Memory B cell (primary cell): ENCODE measurements at regions not wholly inside any gene's neighbourhood (a gene's known extent, or its start where the extent isn't known, plus 50 kb on each side); places are given as distances from the start of the nearest gene placed in this dataset.
"Not testable (repeated sequence)": the region's sequence is repeated elsewhere in the genome, so short reads cannot be mapped to it uniquely, and the experiment has no call there.

Source experiments
- ATAC-seq: fragments of 150-1000 bp; cut with Tn5 transposase; 2 replicates; pipeline ENCODE4 v1.10.0; 2021; ENCODE audit warnings: low read depth, mild to moderate bottlenecking, moderate library complexity
- DNase-seq, 2 donors: peaks; one replicate each; pipeline ENCODE4 v3.0.0; 2022; ENCODE audit warnings: low spot score in 2 of 2
- H3K27ac Mint-ChIP-seq: one replicate; pipeline ENCODE4 v1.8.0; 2022; ENCODE audit warnings: mild to moderate bottlenecking, moderate library complexity, mixed read lengths
- H3K27me3 Mint-ChIP-seq: one replicate; pipeline ENCODE4 v1.8.0; 2022; ENCODE audit warnings: mixed read lengths
- H3K36me3 Mint-ChIP-seq: one replicate; pipeline ENCODE4 v1.8.0; 2022; ENCODE audit warnings: mild to moderate bottlenecking, mixed read lengths
- H3K4me1 Mint-ChIP-seq: one replicate; pipeline ENCODE4 v1.8.0; 2022; ENCODE audit warnings: mixed read lengths
- H3K4me3 Mint-ChIP-seq: one replicate; pipeline ENCODE4 v1.8.0; 2022; ENCODE audit warnings: mild to moderate bottlenecking, moderate library complexity, mixed read lengths
- H3K9me3 Mint-ChIP-seq: one replicate; pipeline ENCODE4 v1.8.0; 2022; ENCODE audit warnings: mixed read lengths

GRCh38 chr7:76971201-76971600 lies 61.0 kb downstream of the SPDYE17 start:
- H3K4me1 Mint-ChIP-seq, DNase-seq, H3K27ac Mint-ChIP-seq, H3K4me3 Mint-ChIP-seq, H3K9me3 Mint-ChIP-seq, ATAC-seq, H3K36me3 Mint-ChIP-seq, H3K27me3 Mint-ChIP-seq: not testable (repeated sequence)

- DNase-seq, ATAC-seq, H3K9me3 Mint-ChIP-seq, H3K36me3 Mint-ChIP-seq, H3K27me3 Mint-ChIP-seq, H3K27ac Mint-ChIP-seq, H3K4me1 Mint-ChIP-seq, H3K4me3 Mint-ChIP-seq: not testable (repeated sequence)
Observed at GRCh38 chr7:76969892-76970291, 62.3 kb downstream of the SPDYE17 start.

DNA sequence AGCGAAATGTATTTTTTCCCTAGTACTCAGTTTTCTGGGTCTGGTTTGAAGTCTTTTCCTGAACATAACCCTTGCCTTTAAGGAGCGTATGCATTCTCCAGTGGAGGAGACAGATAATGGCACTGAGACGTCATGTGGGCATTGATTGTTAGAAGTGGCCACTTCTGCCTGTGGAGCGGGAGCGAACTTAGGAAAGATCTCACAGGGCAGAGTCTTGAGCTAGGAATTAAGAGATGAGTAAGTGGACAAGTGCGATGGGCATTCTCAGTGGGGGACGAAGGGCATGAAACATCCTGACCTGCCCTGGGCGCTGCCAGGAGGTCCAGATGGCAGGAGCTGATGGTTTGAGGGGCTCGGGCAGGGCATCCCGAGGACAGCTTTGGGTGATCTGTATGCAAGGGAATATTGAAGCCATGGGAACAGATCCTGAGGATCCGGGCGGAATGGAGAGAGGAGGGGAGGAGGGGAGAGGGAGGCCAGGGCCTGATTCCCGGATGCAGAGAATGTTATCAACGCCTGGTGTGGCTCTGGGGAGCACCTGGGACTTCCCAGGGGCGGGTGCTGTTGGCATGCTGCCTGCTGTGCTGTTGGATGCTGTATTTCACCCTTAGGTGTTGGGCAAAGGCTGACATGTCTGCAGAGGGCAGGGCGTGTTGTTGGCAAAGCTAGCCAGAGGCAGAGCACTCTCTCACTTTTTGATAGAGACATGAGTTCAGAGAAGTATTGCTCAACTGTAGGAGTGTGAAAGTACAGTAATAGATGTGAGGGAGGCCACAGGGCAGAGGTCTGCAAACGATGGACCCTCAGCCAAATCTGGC lies 66.2 kb downstream of the SPDYE17 start:
- ATAC-seq = not testable (repeated sequence)

DNA sequence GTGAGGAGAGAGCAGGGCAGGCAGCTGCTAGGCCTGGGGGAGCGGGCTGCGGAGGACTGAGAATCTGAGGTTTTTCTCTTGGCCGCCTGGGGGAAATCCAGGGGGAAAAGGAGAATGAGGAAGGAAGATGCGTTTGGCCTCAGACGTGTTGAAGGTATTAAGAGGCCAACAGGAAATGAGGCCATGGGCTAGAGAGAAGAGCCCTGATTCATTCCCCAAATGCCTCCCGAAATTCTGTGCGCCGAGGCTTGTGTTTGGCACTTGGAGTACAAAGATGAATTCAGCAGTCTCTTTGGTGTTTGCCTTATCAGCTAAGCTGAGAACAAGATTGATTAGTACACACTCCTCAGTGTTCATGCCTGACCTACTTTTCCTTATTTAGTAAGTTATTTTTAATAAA lies 68.1 kb downstream of the SPDYE17 start:
- H3K9me3 Mint-ChIP-seq, DNase-seq, H3K27ac Mint-ChIP-seq, H3K36me3 Mint-ChIP-seq, H3K27me3 Mint-ChIP-seq, H3K4me1 Mint-ChIP-seq, ATAC-seq, H3K4me3 Mint-ChIP-seq: not testable (repeated sequence)

More for the DNA sequence above, 66.2 kb downstream of the SPDYE17 start:
- H3K27ac Mint-ChIP-seq, DNase-seq, H3K4me3 Mint-ChIP-seq, H3K27me3 Mint-ChIP-seq, H3K36me3 Mint-ChIP-seq, H3K9me3 Mint-ChIP-seq, H3K4me1 Mint-ChIP-seq: not testable (repeated sequence)

GRCh38 chr7:76963061-76963460 lies 69.1 kb downstream of the SPDYE17 start:
- not testable (repeated sequence) for H3K27me3 Mint-ChIP-seq, ATAC-seq, H3K27ac Mint-ChIP-seq, H3K36me3 Mint-ChIP-seq, H3K4me1 Mint-ChIP-seq, DNase-seq, H3K9me3 Mint-ChIP-seq
- peak overlapping the region; percentile 15 for H3K4me3 Mint-ChIP-seq

GRCh38 chr7:76960400-76960986 lies 71.7 kb downstream of the SPDYE17 start:
- DNase-seq, H3K36me3 Mint-ChIP-seq, H3K4me3 Mint-ChIP-seq, H3K4me1 Mint-ChIP-seq, H3K27me3 Mint-ChIP-seq, H3K27ac Mint-ChIP-seq, H3K9me3 Mint-ChIP-seq: not testable (repeated sequence)
- peak; percentile 52 for ATAC-seq

DNA sequence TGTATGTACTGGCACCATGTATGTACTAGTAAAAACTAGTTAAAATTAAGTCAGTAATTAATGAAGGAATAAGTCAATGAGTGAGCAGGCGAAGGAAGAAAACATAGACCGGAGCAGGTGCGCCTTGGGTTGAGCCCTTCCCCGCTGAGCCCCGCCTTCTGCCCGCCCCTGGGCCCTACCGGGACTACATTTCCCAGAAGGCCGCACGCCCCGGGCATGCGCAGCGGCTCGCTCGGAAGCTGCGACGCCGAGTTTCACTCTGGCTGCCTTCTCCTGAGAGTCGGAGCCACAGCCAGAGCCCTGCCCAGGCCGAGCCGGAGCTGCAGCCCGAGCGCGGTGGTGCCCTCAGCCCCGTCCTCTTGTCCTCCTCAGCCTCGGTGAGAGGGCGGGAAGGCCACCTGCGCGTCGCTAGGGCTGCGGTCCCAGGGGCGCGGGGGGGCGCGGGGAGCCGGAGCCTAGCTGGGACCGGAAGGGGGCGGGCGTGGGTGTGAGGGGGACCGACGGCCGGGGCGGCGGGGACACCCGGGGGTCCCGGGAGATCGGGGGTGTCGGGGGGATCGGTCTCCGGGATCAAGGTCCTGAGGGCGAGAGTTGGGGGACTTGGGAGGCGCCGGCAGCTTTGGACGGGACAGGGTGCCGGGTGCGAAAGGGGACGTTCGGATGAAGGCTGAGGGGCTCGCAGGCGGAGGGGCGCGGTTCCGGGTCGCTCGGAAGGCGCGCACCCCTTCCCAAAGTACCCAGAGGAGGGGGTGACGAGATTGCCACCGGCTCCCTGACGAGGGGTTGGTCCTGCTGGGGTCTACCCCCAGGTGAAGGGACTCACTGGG lies 72.4 kb downstream of the SPDYE17 start:
- H3K4me3 Mint-ChIP-seq = peak overlapping the region; percentile 68
- peak; percentile 97 for ATAC-seq
- not testable (repeated sequence) for H3K36me3 Mint-ChIP-seq, H3K9me3 Mint-ChIP-seq, H3K27ac Mint-ChIP-seq, H3K4me1 Mint-ChIP-seq, H3K27me3 Mint-ChIP-seq
- peak in 1 of 2 donors; percentile 18 for DNase-seq

DNA sequence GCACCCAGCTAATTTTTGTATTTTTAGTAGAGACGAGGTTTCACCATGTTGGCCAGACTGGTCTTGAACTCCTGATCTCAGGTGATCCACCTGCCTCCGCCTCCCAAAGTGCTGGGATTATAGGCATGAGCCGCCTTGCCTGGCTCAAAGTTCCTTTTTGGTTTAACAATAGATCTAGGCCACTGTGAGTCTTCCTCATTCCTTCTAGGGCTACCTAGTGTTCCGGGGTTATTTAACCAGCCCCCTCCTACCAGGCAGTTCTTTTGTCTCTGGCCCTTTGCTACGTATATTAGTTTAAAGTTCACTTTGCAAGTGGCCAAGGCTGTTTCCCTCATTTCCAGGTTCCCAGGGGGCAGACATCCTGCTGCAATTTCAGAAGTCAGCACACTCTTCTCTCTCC lies 75.6 kb downstream of the SPDYE17 start:
- ATAC-seq, H3K9me3 Mint-ChIP-seq, H3K27ac Mint-ChIP-seq, H3K4me1 Mint-ChIP-seq, H3K27me3 Mint-ChIP-seq, H3K36me3 Mint-ChIP-seq, H3K4me3 Mint-ChIP-seq, DNase-seq: not testable (repeated sequence)

GRCh38 chr7:76955124-76955523 lies 77.0 kb downstream of the SPDYE17 start:
- not testable (repeated sequence) for H3K4me1 Mint-ChIP-seq, DNase-seq, ATAC-seq, H3K27ac Mint-ChIP-seq, H3K36me3 Mint-ChIP-seq, H3K9me3 Mint-ChIP-seq, H3K27me3 Mint-ChIP-seq, H3K4me3 Mint-ChIP-seq

- peak; percentile 60 for ATAC-seq
- H3K27me3 Mint-ChIP-seq, H3K9me3 Mint-ChIP-seq, DNase-seq, H3K4me1 Mint-ChIP-seq, H3K36me3 Mint-ChIP-seq, H3K4me3 Mint-ChIP-seq, H3K27ac Mint-ChIP-seq: not testable (repeated sequence)
Observed at GRCh38 chr7:76944603-76945002, 87.6 kb downstream of the SPDYE17 start.

- not testable (repeated sequence) for H3K36me3 Mint-ChIP-seq, DNase-seq
Observed at GRCh38 chr7:76941809-76942765, 90.1 kb downstream of the SPDYE17 start.

GRCh38 chr7:76937781-76938180 lies 94.4 kb downstream of the SPDYE17 start:
- DNase-seq, H3K36me3 Mint-ChIP-seq, ATAC-seq: not testable (repeated sequence)

More at GRCh38 chr7:76941809-76942765, 90.1 kb downstream of the SPDYE17 start:
- not testable (repeated sequence) for H3K27me3 Mint-ChIP-seq, H3K4me1 Mint-ChIP-seq, H3K4me3 Mint-ChIP-seq, H3K27ac Mint-ChIP-seq, H3K9me3 Mint-ChIP-seq
- ATAC-seq = peak; percentile 76

GRCh38 chr7:76937330-76937729 lies 94.8 kb downstream of the SPDYE17 start:
- ATAC-seq, H3K36me3 Mint-ChIP-seq, H3K4me1 Mint-ChIP-seq, H3K9me3 Mint-ChIP-seq, H3K27ac Mint-ChIP-seq, H3K4me3 Mint-ChIP-seq, DNase-seq: not testable (repeated sequence)
- H3K27me3 Mint-ChIP-seq = peaks cover 11% of the 10 kb centered on the region

More at GRCh38 chr7:76937781-76938180, 94.4 kb downstream of the SPDYE17 start:
- not testable (repeated sequence) for H3K9me3 Mint-ChIP-seq, H3K27ac Mint-ChIP-seq, H3K4me3 Mint-ChIP-seq, H3K4me1 Mint-ChIP-seq
- H3K27me3 Mint-ChIP-seq = peaks cover 11% of the 10 kb centered on the region
